T-helper 2 cell treated with Interferon-gamma antibody and Interleukin-4, amounts not matched to agents 100 ng/mL and 5 ng/mL, for 36 hours (primary cell): ENCODE measurements at regions not wholly inside any gene's neighbourhood (a gene's known extent, or its start where the extent isn't known, plus 50 kb on each side); places are given as distances from the start of the nearest gene placed in this dataset.
"Not testable (repeated sequence)": the region's sequence is repeated elsewhere in the genome, so short reads cannot be mapped to it uniquely, and the experiment has no call there.

Experiments
- intact Hi-C: fragments of 100-400 bp; cut with micrococcal nuclease; formaldehyde crosslinking; loops from one replicate; pipeline ENCODE4 v1.15.1; 2023

DNA sequence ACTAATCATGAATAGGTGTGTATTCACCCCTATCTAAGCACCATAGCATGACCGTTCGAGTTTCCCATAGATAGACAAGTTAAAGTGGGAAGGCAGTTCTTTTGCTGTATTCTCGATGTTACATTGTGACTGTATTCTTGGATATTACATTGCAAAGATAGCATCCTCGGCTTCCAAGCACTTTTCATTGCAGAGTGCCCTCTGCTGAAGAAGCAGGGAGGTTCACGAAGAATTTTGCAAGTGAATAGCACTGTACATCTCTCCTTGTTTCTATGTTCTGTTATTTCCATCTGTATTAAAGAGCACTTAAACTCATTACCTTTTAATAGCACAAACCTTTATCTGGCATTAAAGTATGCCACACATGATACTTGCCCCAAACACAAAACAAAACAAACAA lies 426.7 kb upstream of the ARX start:
- intact Hi-C loops: no loop called here

DNA sequence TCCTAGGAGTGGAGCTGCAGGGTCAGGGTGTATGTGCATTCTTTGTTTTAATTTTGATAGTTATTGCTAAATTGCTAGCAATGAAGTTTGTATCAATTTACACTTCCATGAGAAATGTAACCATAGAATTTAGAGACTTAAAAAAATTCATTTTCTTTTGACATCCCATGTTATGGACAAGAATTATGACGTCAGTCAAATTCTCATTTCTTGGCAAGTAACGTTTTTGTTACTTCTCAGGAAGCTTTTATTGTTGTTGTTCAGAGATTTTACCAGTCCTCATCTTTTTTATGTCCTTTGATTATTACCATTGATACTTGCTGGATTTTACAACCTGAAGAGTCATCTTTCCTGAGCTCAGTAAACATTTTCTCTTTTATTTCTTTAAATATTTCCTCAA lies 417.5 kb upstream of the ARX start:
- intact Hi-C loops: no loop called here

DNA sequence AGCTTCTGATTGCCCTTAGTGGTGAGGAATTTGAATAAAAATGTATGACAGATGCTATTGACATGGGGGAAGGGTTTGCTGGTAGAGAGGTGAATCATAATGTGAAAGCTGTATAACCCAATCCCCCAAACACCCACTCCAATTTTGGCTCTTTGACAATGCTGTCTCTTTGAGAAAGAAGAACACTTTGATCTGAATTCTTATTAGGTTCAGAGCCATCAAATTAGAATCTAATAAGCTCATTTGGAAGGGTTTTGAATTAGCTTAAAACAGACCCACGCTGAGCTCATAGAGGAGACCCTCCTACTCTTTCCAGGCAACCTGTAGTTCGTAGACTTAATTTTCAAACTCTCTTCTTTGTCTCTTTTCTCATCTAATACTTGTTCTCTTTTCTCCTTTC lies 416.6 kb upstream of the ARX start:
- intact Hi-C loops: no loop called here

DNA sequence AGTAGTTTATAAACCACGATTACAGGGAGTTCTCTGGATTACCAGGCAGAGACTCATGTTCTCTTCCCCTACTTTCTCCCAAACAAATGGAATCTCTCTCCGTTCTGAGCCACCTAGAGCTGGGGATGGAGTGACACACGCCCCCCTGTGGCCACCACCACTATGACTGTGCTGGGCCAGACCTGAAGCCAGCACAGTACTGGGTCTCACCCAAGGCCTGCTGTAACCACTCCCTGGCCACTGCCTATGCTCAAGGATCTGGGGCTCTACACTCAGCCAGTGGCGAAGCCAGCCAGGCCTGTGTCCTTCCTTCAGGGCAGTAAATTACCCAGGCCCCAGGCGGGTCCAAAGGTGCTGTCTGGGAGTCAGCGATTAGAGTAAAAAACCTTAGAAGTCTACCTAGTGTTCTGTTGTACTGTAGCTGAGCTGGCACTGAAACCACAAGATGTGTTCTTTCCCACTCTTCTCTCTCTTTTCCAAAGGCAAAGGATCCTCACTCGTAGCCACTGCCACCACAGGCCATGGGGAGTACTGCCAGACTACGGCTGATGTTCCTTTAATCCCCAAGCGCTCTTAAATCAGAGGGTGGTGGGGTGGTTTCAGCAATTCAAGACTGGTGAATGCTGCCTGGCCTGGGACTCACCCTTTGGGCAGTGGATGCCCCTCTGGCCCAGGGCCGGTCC lies 412.2 kb upstream of the ARX start:
- intact Hi-C loops: no loop called here

DNA sequence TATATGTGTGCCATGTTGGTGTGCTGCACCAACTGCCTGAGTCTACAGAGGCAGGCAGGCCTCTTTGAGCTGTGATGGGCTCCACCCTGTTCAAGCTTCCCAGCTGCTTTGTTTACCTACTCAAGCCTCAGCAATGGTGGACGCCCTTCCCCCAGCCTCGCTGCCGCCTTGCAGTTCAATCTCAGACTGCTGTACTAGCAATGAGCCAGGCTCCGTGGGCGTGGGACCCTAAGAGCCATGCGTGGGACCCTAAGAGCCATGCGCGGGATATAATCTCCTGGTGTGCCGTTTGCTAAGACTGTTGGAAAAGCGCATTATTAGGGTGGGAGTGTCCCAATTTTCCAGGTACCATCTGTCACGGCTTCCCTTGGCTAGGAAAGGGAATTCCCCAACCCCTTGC lies 388.4 kb upstream of the ARX start:
- intact Hi-C loops: not testable (repeated sequence)

DNA sequence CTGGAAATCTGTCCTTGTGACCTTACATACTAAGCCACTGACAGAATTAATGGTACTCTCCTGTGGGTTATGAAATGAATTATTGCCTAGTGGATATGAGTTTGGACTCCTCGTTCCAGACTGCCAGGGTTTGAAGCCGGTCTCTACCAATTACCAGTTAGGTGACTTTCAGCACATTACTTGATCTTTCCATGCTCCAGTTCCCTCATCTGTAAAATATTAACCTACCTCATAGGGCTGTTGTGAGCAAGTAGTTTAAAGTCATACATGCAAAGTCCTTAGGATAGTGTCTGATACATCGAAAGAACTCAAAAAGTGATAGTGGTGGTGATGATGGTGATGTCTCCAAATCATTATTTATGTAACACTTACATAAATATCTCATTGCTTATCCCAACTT lies 373.5 kb upstream of the ARX start:
- intact Hi-C loops: no loop called here

DNA sequence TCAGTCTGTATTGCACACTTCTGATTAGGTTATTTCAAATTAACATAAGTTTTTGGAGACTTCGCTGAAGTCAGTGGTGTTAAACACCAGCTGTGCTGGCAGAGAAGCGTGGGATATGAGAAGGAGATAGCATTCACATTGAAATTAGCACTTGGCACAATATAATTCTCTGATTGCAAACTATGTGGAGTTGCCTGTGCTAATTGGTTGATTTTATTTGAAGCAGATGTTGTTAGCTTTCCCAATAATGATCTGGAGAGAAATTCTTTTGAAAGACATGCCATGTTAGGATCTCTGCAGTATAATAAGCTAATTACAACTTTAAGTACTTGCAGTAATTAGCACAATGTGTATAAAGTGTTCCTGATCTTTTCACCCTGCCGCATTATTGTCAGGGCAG lies 367.4 kb upstream of the ARX start:
- intact Hi-C loops: no loop called here

DNA sequence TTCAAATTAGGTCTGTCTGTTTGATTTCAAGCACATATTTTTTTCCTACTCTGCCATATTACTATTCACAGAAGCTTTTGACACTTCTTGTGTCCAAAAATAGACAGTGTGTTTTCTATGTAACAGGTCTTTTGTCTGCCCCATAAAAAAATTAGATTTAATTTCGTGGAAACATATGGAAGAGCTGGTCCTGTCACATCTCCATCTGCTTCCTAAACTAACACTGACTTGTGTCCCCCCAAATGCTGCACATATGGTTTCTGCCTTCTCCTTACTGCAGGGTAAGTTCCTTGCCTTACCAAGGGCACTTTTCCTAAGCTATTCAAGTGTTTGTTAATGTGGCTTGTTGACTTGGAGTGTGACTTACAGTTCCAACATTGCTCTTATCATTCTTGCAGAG lies 340.7 kb upstream of the ARX start:
- intact Hi-C loops: no loop called here

DNA sequence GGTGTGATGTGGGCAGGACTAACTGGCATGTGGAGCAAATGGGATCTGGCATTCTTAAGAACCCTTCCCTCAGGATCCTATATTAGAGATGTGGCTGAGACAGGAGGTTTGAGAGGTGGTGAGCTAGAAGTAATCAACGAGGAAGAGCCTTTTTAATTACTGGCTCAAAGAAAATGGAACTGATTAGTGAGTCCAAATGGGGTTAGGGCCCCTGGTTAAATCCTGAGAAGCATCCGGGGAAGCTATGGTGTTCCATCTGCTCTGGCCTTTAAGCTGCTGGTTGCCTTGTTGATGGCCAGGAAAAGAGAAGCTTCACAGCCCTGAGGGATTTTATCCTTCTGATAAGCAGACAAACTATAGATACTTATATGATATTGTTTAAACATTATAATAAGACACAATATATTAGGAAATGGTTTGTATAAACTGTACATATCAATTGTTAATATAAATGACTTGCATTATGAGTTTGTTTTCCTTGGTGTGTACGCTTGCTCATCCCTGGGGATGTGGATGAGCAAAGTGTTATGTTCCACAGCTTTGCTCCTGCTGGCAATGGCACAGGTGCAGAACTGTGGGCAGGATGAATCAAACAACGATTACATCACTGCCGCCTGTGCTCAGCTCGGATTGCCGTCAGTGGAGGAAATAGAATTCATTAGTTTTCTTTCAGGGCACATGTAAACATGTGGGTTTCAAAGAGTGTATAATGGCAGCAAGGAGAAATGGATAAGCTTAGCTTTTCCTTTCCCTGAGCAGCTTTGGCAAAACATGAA lies 328.6 kb upstream of the ARX start:
- intact Hi-C loops: no loop called here

DNA sequence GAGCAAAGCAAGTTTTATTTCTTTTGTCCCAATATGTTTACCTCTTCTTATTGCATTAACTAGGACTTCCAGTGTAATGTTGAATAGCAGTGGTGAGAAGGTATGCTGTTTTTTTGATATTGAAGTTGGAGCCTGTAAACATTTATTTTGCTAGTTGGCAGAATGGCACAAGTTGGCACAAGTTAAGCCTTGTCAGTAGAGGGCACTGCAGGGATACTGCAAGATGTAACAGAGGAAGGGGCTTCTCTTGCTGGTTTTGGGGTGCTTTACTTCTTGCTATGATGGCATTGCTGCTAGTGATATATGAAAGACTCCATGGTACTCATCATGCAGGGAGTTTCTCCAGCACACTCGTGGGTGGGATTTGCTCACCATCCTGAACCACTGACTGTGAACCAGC lies 327.3 kb upstream of the ARX start:
- intact Hi-C loops: no loop called here

DNA sequence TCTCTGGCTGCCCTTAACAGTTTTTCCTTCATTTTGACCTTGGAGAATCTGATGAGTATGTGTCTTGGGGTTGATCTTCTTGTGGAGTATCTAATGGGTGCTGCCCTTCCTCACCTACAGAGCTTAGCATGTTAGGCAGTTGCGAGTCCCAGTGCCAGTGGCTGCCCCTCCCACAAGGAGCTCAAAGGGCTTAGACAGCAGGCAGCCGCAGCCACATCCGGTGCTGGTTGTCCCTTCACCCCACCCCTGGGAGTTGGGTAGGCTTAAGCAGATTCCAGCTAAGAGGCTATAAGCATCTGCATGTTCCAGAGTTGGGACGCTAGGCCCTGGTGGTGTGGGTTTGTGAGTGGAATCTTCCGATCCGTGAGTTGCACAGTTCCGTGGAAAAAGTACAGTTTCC lies 322.1 kb upstream of the ARX start:
- intact Hi-C loops: no loop called here

DNA sequence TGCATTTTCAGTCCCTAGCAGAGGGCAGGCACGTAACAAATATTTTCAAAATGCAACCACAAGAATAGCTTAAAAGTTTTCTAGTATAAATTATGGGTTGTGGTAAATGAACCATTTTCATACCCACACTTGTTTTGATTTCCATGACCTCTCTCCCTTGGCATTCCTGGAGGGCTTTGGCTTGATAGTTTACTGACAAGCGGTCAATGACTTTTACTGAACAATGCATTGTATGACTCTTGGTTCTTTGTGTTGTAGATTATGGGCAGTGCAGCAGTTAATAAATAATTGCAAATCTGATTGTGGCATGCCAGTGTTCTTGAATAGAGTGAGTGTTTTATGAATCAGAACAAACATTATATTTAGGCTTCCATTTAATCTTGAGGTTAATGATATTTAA lies 285.2 kb upstream of the ARX start:
- intact Hi-C loops: no loop called here

DNA sequence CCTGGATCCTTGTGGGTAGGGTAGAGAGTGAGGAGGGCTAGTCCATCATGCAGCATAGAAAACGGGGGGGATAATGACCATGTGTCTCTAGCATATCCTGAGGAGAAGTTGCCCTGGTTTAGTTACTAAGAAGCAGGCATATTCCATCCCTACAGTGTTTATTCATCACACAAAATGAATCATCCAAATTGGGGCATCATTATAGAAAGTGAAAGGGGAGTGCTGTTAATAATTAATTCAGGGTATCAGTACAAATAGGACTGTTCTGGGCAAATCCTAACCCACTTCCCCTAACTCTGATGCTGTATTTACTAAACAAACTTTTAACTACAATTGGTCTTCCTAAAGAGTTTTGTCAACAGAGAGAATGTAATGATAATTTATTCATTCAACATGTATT lies 281.1 kb upstream of the ARX start:
- intact Hi-C loops: no loop called here

DNA sequence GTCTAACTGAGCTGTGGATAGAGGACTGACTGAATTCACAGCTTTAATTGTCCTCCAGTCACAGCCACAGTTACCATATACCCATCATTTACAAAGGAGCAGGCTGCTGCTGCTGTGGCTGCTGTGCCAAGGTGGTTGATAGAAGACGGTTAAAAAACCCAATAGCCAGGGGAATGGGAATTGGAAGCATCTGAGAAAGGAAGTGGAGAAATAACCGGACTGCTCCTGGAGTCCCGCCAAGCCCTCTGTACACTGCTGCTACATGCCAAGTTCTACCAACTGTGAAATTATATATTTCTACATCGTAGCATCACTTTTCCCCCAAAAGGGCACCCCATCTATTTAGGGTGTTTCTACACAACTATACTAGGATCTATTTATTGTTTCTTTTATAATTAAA lies 279.7 kb upstream of the ARX start:
- intact Hi-C loops: no loop called here

DNA sequence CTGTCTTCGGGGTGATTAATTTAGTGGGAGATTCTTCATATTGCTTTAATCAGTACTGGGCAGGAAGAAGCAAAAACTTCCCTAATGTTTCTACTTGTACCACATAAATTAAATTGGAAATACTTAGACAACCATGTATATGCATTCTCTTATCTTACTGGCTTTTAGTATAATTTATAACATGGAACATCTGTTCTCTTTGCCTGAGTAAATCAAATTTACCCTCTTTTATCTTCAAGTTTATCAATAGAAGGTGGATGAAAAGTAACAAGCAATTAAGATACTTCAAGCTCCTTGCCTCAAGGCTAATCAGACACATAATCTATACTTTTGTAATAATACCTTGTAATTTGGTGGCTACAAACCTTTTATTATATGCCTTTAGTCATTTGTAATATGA lies 274.4 kb upstream of the ARX start:
- intact Hi-C loops: no loop called here

DNA sequence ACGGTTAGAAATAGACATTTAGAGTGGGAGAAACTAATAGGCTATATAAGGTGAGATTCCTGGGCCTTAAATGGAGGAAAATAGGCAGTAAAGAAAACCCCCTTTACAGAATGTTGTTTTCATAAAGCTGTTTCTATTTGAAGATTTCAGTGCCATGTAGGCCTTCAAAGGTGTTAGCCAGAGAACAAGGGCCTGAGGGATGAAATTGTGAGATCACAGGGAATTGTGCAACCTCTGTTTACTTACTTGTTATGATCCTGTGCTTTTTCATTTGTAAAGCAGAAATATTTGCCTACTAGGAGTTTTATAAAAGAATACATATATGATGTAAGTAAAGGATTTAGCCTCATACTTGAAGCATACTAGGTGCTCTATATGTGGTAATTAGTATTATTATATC lies 272.9 kb upstream of the ARX start:
- intact Hi-C loops: no loop called here

DNA sequence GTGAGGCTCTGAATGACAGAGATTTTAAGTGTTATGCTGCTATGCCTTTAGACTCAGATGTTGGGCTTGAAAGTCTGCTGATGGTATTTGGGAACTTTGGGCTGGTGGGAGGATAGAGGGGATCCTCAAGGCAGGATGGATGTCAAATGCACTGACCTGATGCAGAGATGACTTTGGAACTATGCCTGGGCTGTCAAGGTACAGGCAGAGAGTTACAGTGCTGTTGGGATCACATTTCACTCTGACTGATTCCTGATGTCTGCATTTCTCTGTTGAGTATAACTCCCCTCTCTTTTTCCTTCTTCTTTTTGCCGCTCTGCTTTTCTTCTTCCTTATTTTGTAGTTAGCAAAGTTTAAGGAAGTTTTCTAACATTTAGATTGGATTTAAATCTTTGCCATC lies 271.8 kb upstream of the ARX start:
- intact Hi-C loops: no loop called here

DNA sequence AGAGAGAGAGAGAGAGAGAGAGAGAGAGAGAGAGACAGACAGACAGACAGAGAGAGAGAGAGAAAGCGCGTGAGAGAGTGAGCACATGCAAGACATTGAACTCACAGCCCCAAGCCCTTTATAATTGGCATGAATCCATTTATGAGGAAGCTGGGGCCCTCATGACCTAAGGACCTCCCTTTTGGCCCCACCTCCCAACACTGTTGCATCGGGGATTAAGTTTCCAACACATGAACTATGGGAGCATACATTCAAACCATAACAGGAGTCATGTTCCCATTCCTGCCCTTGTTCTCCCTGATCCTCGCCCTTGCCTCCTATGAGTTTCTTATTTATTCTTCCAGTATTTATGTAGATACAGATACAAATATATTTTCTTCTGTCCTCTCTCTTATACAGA lies 269.8 kb upstream of the ARX start:
- intact Hi-C loops: no loop called here

DNA sequence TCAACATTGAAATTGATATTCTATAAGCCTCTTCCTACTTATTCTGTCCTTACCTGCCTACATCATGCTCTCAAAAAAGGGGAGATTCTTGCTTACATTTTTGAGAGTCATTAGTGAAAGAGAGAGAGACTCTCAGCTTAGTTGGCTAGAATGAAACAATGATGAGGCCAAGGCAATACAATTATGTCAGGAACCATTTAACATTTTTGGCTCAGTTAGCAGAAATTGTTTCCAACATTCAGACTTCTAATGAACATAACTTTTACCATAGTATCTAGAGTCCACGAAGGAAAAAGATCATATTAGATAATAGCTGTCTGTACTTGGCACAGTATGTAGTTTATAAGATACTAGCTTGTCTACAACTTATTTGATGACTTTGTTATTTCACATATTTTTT lies 263.7 kb upstream of the ARX start:
- intact Hi-C loops: no loop called here

DNA sequence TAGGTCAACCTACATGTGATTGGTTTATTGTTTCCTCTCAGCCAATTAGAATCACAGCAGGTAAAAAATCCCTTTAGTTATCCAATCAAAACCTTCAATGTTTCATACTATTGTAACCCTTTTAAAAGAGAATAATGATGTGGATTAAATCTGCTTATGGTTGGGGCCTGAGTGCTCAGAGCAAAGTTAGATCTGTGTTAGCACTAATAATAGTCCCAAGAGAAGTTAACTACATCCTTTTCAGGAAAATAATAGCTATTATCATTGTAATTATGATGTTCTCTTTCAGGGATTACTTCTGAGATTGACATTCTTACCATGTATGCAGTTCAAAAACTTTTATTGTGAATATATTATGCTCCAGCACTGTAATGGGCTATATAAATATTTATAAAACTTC lies 262.6 kb upstream of the ARX start:
- intact Hi-C loops: no loop called here

DNA sequence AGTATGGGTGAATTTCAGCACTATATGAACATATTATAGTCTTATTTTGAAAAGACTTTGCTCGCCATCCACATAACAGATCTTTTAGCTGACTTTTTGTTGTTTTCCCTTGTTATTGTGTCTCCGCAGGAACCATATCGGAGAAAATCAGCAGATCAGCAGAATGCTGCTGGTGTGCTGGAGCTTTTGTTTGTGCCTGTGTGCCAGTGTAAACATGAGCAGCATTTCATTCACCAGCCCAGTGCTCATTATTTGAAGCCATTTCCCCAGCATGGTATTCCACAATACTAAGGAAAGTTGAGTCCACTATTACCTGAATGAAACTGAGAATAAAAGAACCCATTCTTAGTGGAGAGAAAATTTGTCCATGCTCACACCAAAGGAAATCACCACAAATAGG lies 261.8 kb upstream of the ARX start:
- intact Hi-C loops: no loop called here

DNA sequence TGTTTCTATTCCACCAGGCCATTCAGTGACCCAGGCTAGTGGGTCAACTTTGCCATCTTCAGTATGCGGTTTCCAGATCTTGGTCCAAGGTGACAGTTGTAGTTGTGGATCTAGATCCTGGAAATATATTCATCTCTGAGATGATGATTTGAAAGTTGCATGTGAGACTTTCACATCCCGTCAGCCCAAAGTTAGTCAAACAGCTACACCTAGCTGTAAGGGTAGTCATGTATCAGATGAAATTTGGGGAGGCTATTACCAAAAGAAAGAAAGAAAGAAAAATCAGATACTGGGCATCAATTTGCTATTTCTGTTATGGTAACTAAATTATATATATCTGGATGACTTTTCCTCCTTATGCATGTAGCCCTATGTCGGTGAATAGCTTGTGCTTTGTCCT lies 259.4 kb upstream of the ARX start:
- intact Hi-C loops: no loop called here

DNA sequence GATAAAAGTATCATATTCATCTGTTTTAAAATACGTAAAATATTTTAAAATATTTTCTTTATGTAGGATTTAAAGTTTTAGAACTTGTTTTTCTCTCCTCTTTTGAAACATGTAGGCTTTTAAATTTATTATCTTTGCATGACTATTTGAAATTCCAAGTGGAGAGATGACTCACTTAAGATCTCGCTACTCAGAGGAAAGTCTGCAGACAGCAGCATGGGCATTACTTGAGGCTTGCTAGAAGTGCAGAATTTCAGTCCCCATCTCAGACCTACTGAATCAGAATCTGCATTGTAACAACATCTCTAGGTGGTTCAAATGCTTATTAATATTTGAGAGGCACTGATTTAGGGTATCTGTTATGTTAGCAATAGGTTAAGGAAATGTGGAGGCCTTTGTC lies 225.7 kb upstream of the ARX start:
- intact Hi-C loops: no loop called here
